Astrocyte (in vitro differentiated cells and primary cell): ENCODE measurements at regions not wholly inside any gene's neighbourhood (a gene's known extent, or its start where the extent isn't known, plus 50 kb on each side); places are given as distances from the start of the nearest gene placed in this dataset.

ENCODE experiments used
- DNase-seq: peaks from one replicate; pipeline ENCODE4 v3.0.0-alpha.2; 2010; ENCODE audit warnings: low read depth
- FAIRE-seq: peaks from 2 replicates; lab custom pipeline; 2011; peaks lifted over from hg19 to GRCh38; lab: Jason Lieb, UNC
- H2AFZ ChIP-seq: 2 replicates; pipeline ENCODE4 v1.6.0; 2012; ENCODE audit warnings: low read depth, low read length, inconsistent platforms
- H3K27ac ChIP-seq: 2 replicates; pipeline ENCODE4 v1.5.1; 2011; ENCODE audit warnings: low read depth, low read length, inconsistent platforms
- H3K27me3 ChIP-seq: 2 replicates; pipeline ENCODE4 v1.6.0; 2011; ENCODE audit warnings: low read length, inconsistent platforms; ENCODE audit not compliant: insufficient read depth
- H3K36me3 ChIP-seq: 2 replicates; pipeline ENCODE4 v1.5.1; 2011; ENCODE audit warnings: low read length, inconsistent platforms; ENCODE audit not compliant: insufficient read depth
- H3K4me1 ChIP-seq: 2 replicates; pipeline ENCODE4 v1.5.1; 2011; ENCODE audit warnings: low read length, inconsistent platforms; ENCODE audit not compliant: insufficient read depth
- H3K4me2 ChIP-seq: 2 replicates; pipeline ENCODE4 v1.6.0; 2012; ENCODE audit warnings: low read length, inconsistent platforms
- H3K4me3 ChIP-seq: 2 replicates; pipeline ENCODE4 v1.5.1; 2011; ENCODE audit warnings: low read depth, mild to moderate bottlenecking, low read length, inconsistent platforms; ENCODE audit not compliant: insufficient read depth
- H3K79me2 ChIP-seq: 2 replicates; pipeline ENCODE4 v1.6.0; 2012; ENCODE audit warnings: mild to moderate bottlenecking, low read length, inconsistent platforms; ENCODE audit not compliant: insufficient read depth
- H3K9ac ChIP-seq: 2 replicates; pipeline ENCODE4 v1.6.0; 2012; ENCODE audit warnings: mild to moderate bottlenecking, low read length, inconsistent platforms
- H3K9me3 ChIP-seq: 2 replicates; pipeline ENCODE4 v1.5.1; 2012; ENCODE audit warnings: low read depth, mild to moderate bottlenecking, low read length, inconsistent platforms; ENCODE audit not compliant: insufficient read depth
- H4K20me1 ChIP-seq: 2 replicates; pipeline ENCODE4 v1.6.0; 2012; ENCODE audit warnings: low read length, inconsistent platforms; ENCODE audit not compliant: insufficient read depth
- H3K27ac Mint-ChIP-seq: one replicate; pipeline ENCODE4 v1.8.0; 2021; ENCODE audit warnings: mild to moderate bottlenecking, mixed read lengths; ENCODE audit not compliant: unreplicated experiment
- H3K27me3 Mint-ChIP-seq: one replicate; pipeline ENCODE4 v1.8.0; 2021; ENCODE audit warnings: low read depth, mixed read lengths; ENCODE audit not compliant: unreplicated experiment
- H3K36me3 Mint-ChIP-seq: one replicate; pipeline ENCODE4 v1.8.0; 2021; ENCODE audit warnings: low read depth, mixed read lengths; ENCODE audit not compliant: unreplicated experiment
- H3K4me1 Mint-ChIP-seq: one replicate; pipeline ENCODE4 v1.8.0; 2021; ENCODE audit warnings: low read depth, mixed read lengths; ENCODE audit not compliant: unreplicated experiment
- H3K4me3 Mint-ChIP-seq: one replicate; pipeline ENCODE4 v1.8.0; 2021; ENCODE audit warnings: mild to moderate bottlenecking, moderate library complexity, mixed read lengths; ENCODE audit not compliant: unreplicated experiment
- H3K9me3 Mint-ChIP-seq: one replicate; pipeline ENCODE4 v1.8.0; 2021; ENCODE audit warnings: mild to moderate bottlenecking, mixed read lengths; ENCODE audit not compliant: unreplicated experiment
- CTCF ChIP-seq: IDR thresholded peaks from 2 replicates; pipeline ENCODE4 v1.5.1; 2011; ENCODE audit warnings: low read depth, mild to moderate bottlenecking, inconsistent platforms, low read length, moderate library complexity; ENCODE audit not compliant: insufficient read depth
- EZH2 ChIP-seq: IDR thresholded peaks from 2 replicates; pipeline ENCODE4 v1.6.1; 2012; ENCODE audit warnings: mild to moderate bottlenecking, low read length, inconsistent platforms; ENCODE audit not compliant: insufficient read depth

GRCh38 chr2:12809526-12809925 lies 92.8 kb downstream of the TRIB2 start:
- Histone ChIP-seq H3K9ac (no peak overlapping the region), H4K20me1 (no peaks in the 10 kb centered on the region), H2AFZ (no peak overlapping the region), H3K4me1 (no peaks in the 10 kb centered on the region), H3K4me2 (no peak overlapping the region), H3K79me2 (no peaks in the 10 kb centered on the region), H3K27me3 (no peaks in the 10 kb centered on the region), H3K27ac (no peak overlapping the region), H3K4me3 (no peak overlapping the region), H3K36me3 (no peaks in the 10 kb centered on the region), H3K9me3 (no peaks in the 10 kb centered on the region)
- H3K4me1 Mint-ChIP-seq = peaks cover 2% of the 10 kb centered on the region
- no peaks in the 10 kb centered on the region for H3K27me3 Mint-ChIP-seq
- no peaks in the 10 kb centered on the region for H3K36me3 Mint-ChIP-seq
- no peaks in the 10 kb centered on the region for H3K9me3 Mint-ChIP-seq
- DNase-seq (no peak), FAIRE-seq (no peak)
- TF ChIP-seq CTCF (no peak), EZH2 (no peak)
- no peak overlapping the region for H3K4me3 Mint-ChIP-seq
- no peak overlapping the region for H3K27ac Mint-ChIP-seq

- Histone ChIP-seq H3K4me1 (peaks cover 9% of the 10 kb centered on the region), H3K79me2 (no peaks in the 10 kb centered on the region), H3K9ac (no peak overlapping the region), H3K27me3 (no peaks in the 10 kb centered on the region), H3K36me3 (no peaks in the 10 kb centered on the region), H4K20me1 (no peaks in the 10 kb centered on the region), H3K27ac (no peak overlapping the region), H3K4me3 (no peak overlapping the region), H3K9me3 (no peaks in the 10 kb centered on the region), H2AFZ (no peak overlapping the region), H3K4me2 (no peak overlapping the region)
- DNase-seq (no peak), FAIRE-seq (no peak)
- TF ChIP-seq CTCF = no peak
- no peak for TF ChIP-seq EZH2
- no peaks in the 10 kb centered on the region for H3K9me3 Mint-ChIP-seq
- H3K4me3 Mint-ChIP-seq = no peak overlapping the region
- no peak overlapping the region for H3K27ac Mint-ChIP-seq
- H3K36me3 Mint-ChIP-seq = no peaks in the 10 kb centered on the region
- H3K4me1 Mint-ChIP-seq = peaks cover 3% of the 10 kb centered on the region
- H3K27me3 Mint-ChIP-seq = no peaks in the 10 kb centered on the region
These were observed 95.2 kb downstream of the TRIB2 start for GRCh38 chr2:12811916-12812315.

GRCh38 chr2:12813166-12813565 lies 96.4 kb downstream of the TRIB2 start:
- Histone ChIP-seq H3K9ac (no peak overlapping the region), H3K4me1 (peaks cover 10% of the 10 kb centered on the region), H3K27me3 (no peaks in the 10 kb centered on the region), H3K9me3 (no peaks in the 10 kb centered on the region), H2AFZ (no peak overlapping the region), H3K36me3 (no peaks in the 10 kb centered on the region), H3K79me2 (no peaks in the 10 kb centered on the region), H3K4me2 (no peak overlapping the region), H4K20me1 (no peaks in the 10 kb centered on the region), H3K4me3 (no peak overlapping the region), H3K27ac (no peak overlapping the region)
- TF ChIP-seq CTCF (no peak), EZH2 (no peak)
- no peaks in the 10 kb centered on the region for H3K36me3 Mint-ChIP-seq
- H3K27me3 Mint-ChIP-seq = no peaks in the 10 kb centered on the region
- no peak overlapping the region for H3K4me3 Mint-ChIP-seq
- peaks cover 4% of the 10 kb centered on the region for H3K4me1 Mint-ChIP-seq
- FAIRE-seq (no peak), DNase-seq (no peak)
- no peaks in the 10 kb centered on the region for H3K9me3 Mint-ChIP-seq
- H3K27ac Mint-ChIP-seq = no peak overlapping the region
